ENCODE measurements at regions not wholly inside any gene's neighbourhood (a gene's known extent, or its start where the extent isn't known, plus 50 kb on each side); places are given as distances from the start of the nearest gene placed in this dataset.

- TF ChIP-seq, protein P1, sequence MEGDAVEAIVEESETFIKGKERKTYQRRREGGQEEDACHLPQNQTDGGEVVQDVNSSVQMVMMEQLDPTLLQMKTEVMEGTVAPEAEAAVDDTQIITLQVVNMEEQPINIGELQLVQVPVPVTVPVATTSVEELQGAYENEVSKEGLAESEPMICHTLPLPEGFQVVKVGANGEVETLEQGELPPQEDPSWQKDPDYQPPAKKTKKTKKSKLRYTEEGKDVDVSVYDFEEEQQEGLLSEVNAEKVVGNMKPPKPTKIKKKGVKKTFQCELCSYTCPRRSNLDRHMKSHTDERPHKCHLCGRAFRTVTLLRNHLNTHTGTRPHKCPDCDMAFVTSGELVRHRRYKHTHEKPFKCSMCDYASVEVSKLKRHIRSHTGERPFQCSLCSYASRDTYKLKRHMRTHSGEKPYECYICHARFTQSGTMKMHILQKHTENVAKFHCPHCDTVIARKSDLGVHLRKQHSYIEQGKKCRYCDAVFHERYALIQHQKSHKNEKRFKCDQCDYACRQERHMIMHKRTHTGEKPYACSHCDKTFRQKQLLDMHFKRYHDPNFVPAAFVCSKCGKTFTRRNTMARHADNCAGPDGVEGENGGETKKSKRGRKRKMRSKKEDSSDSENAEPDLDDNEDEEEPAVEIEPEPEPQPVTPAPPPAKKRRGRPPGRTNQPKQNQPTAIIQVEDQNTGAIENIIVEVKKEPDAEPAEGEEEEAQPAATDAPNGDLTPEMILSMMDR (conservative IDR thresholded peaks at IDR 0.05) = no peak
- no peak for TF ChIP-seq EZH2 (IDR thresholded peaks at IDR 0.05; ENCODE audit: low read depth)
These were observed 63.1 kb upstream of the BAIAP2L1 start for GRCh38 chr7:98463837-98464557.
